Erythroblast (primary cell): ENCODE measurements at regions not wholly inside any gene's neighbourhood (a gene's known extent, or its start where the extent isn't known, plus 50 kb on each side); places are given as distances from the start of the nearest gene placed in this dataset.

Source experiments
- GATA1 ChIP-seq: IDR thresholded peaks from 2 replicates; pipeline ENCODE4 v1.6.1; 2011; ENCODE audit warnings: low read depth, mild to moderate bottlenecking, control low read depth, low read length, moderate library complexity
- POLR2A ChIP-seq: IDR thresholded peaks from 2 replicates; pipeline ENCODE4 v1.6.1; 2011; ENCODE audit warnings: mild to moderate bottlenecking, low read length

GRCh38 chr12:41653386-41654326 lies 465.5 kb downstream of the PDZRN4 start:
- TF ChIP-seq POLR2A (no peak), GATA1 (no peak)
